IMR-90 (cell line): ENCODE measurements at regions not wholly inside any gene's neighbourhood (a gene's known extent, or its start where the extent isn't known, plus 50 kb on each side); places are given as distances from the start of the nearest gene placed in this dataset.

ENCODE experiments used
- ATAC-seq: fragments of 200-7000 bp; cut with Tn5 transposase; 2 replicates; pipeline ENCODE4 v1.9.1; 2020; ENCODE audit warnings: low read depth, mild to moderate bottlenecking, moderate library complexity
- BruUV-seq: library from RNA; stranded (reverse); fragments of 400-500 nt; replicated peaks from 2 replicates; lab custom pipeline; 2021; lab: Mats Ljungman, UMichigan
- CTCF ChIA-PET: fragments of 300-600 bp; formaldehyde crosslinking; extraction: SDS; loops from one replicate; lab custom pipeline; 2021; ENCODE audit warnings: antibody characterized with exemption; lab: Yijun Ruan, JAX
- POLR2A ChIA-PET: fragments of 300-600 bp; sonication (Branson Sonifier 250); formaldehyde crosslinking; loops from one replicate; lab custom pipeline; 2022; ENCODE audit warnings: antibody characterized with exemption; ENCODE audit not compliant: unreplicated experiment; lab: Charles Lee
- DNase-seq: peaks from one replicate; pipeline ENCODE4 v3.0.0; 2013
- H2AFZ ChIP-seq: replicated peaks from 2 replicates; pipeline ENCODE3; 2013; ENCODE audit warnings: low read length, mild to moderate bottlenecking; ENCODE audit not compliant: poor library complexity
- H2AK5ac ChIP-seq: 2 replicates; pipeline ENCODE4 v1.6.1; 2013; ENCODE audit warnings: low read depth, low read length, inconsistent platforms
- H2AK9ac ChIP-seq: replicated peaks from 2 replicates; pipeline ENCODE3; 2013; ENCODE audit warnings: mild to moderate bottlenecking, low read depth, low read length, moderate library complexity; ENCODE audit not compliant: poor library complexity
- H2BK120ac ChIP-seq: 2 replicates; pipeline ENCODE4 v1.6.1; 2013; ENCODE audit warnings: low read depth, low read length, inconsistent platforms
- H2BK15ac ChIP-seq: 3 replicates; pipeline ENCODE4 v1.6.1; 2013; ENCODE audit warnings: low read depth, low read length, inconsistent platforms
- H2BK20ac ChIP-seq: 2 replicates; pipeline ENCODE4 v1.6.1; 2013; ENCODE audit warnings: low read depth, mild to moderate bottlenecking, inconsistent platforms, low read length, moderate library complexity
- H2BK5ac ChIP-seq: 2 replicates; pipeline ENCODE4 v1.6.1; 2013; ENCODE audit warnings: mild to moderate bottlenecking, low read depth, low read length, inconsistent platforms; ENCODE audit not compliant: poor library complexity, severe bottlenecking
- H3K14ac ChIP-seq: replicated peaks from 2 replicates; pipeline ENCODE4 v1.6.1; 2013; ENCODE audit warnings: low read depth, low read length, inconsistent platforms
- H3K18ac ChIP-seq: 2 replicates; pipeline ENCODE4 v1.6.1; 2013; ENCODE audit warnings: low read depth, low read length, control low read depth
- H3K23ac ChIP-seq: 2 replicates; pipeline ENCODE4 v1.6.1; 2013; ENCODE audit warnings: low read depth, low read length, inconsistent platforms
- H3K27ac ChIP-seq: 2 replicates; pipeline ENCODE4 v1.5.1; 2013; ENCODE audit warnings: mild to moderate bottlenecking, control low read depth, low read length; ENCODE audit not compliant: insufficient read depth
- H3K27me3 ChIP-seq: 2 replicates; pipeline ENCODE4 v1.6.1; 2013; ENCODE audit warnings: low read length; ENCODE audit not compliant: control insufficient read depth, insufficient read depth
- H3K36me3 ChIP-seq: 2 replicates; pipeline ENCODE4 v1.6.1; 2013; ENCODE audit warnings: low read length, mixed read lengths; ENCODE audit not compliant: control insufficient read depth, insufficient read depth
- H3K4ac ChIP-seq: 2 replicates; pipeline ENCODE4 v1.6.1; 2013; ENCODE audit warnings: low read depth, low read length, inconsistent platforms
- H3K4me1 ChIP-seq: 2 replicates; pipeline ENCODE4 v1.6.1; 2013; ENCODE audit warnings: low read length, mixed read lengths; ENCODE audit not compliant: control insufficient read depth, insufficient read depth
- H3K4me2 ChIP-seq: 2 replicates; pipeline ENCODE4 v1.6.1; 2013; ENCODE audit warnings: low read depth, mild to moderate bottlenecking, control low read depth, low read length, moderate library complexity
- H3K4me3 ChIP-seq: 2 replicates; pipeline ENCODE4 v1.5.1; 2013; ENCODE audit warnings: low read depth, mild to moderate bottlenecking, control low read depth, low read length, moderate library complexity; ENCODE audit not compliant: insufficient read depth
- H3K56ac ChIP-seq: 2 replicates; pipeline ENCODE4 v1.6.1; 2013; ENCODE audit warnings: low read length, inconsistent platforms; ENCODE audit not compliant: insufficient read depth; ENCODE audit errors: extremely low read depth
- H3K79me1 ChIP-seq, 2 experiments: 2 replicates each; pipeline ENCODE4 v1.6.1; 2013; ENCODE audit warnings: low read length in 2 of 2, inconsistent platforms in 1 of 2, low read depth in 1 of 2
- H3K9ac ChIP-seq: 2 replicates; pipeline ENCODE4 v1.6.1; 2013; ENCODE audit warnings: low read depth, low read length, control low read depth
- H3K9me1 ChIP-seq: 2 replicates; pipeline ENCODE4 v1.6.1; 2013; ENCODE audit warnings: low read length, inconsistent platforms; ENCODE audit not compliant: insufficient read depth
- H3K9me3 ChIP-seq: 2 replicates; pipeline ENCODE4 v1.6.1; 2013; ENCODE audit warnings: low read length; ENCODE audit not compliant: control insufficient read depth, insufficient read depth
- H4K20me1 ChIP-seq: 2 replicates; pipeline ENCODE4 v1.6.1; 2013; ENCODE audit warnings: low read length, inconsistent platforms; ENCODE audit not compliant: insufficient read depth
- H4K5ac ChIP-seq: 2 replicates; pipeline ENCODE4 v1.6.1; 2013; ENCODE audit warnings: mild to moderate bottlenecking, low read depth, low read length, control low read depth
- H4K8ac ChIP-seq, 2 experiments: 2 replicates each; pipeline ENCODE4 v1.6.1; 2013; ENCODE audit warnings: low read depth in 2 of 2, low read length in 2 of 2, control low read depth in 1 of 2, inconsistent platforms in 1 of 2
- H4K91ac ChIP-seq: 2 replicates; pipeline ENCODE4 v1.6.1; 2013; ENCODE audit warnings: low read depth, low read length, inconsistent platforms; ENCODE audit not compliant: insufficient read depth
- CEBPB ChIP-seq: IDR thresholded peaks from 2 replicates; pipeline ENCODE4 v1.6.1; 2012; ENCODE audit warnings: low read depth, low read length, improper control_type of control experiment
- CHD1 ChIP-seq: IDR thresholded peaks from 2 replicates; pipeline ENCODE4 v1.6.1; 2012; ENCODE audit warnings: low read depth, low read length, improper control_type of control experiment
- MXI1 ChIP-seq: IDR thresholded peaks from 2 replicates; pipeline ENCODE4 v1.6.1; 2012; ENCODE audit warnings: low read depth, mild to moderate bottlenecking, low read length, moderate library complexity, borderline replicate concordance
- RAD21 ChIP-seq: IDR thresholded peaks from 2 replicates; pipeline ENCODE4 v1.6.1; 2012; ENCODE audit warnings: low read length, improper control_type of control experiment
- RCOR1 ChIP-seq: IDR thresholded peaks from 2 replicates; pipeline ENCODE4 v1.6.1; 2012; ENCODE audit warnings: mild to moderate bottlenecking, low read length, improper control_type of control experiment; ENCODE audit not compliant: insufficient replicate concordance
- RFX5 ChIP-seq: IDR thresholded peaks from 2 replicates; pipeline ENCODE4 v1.8.0; 2012; ENCODE audit warnings: low read depth, mild to moderate bottlenecking, low read length, moderate library complexity
- WGBS, 2 experiments: methylation state at CpG; one replicate each; pipeline versions ENCODE4 v1.1.5 to v1.1.7; 2013; ENCODE audit warnings: missing lambda C conversion rate in 2 of 2; ENCODE audit not compliant: insufficient read length in 1 of 2; ENCODE audit errors: extremely low coverage in 2 of 2; 5-methylcytosine and 5-hydroxymethylcytosine counted together
- dilution Hi-C: fragments of 300-500 bp; cut with HindIII; formaldehyde crosslinking; loops from one replicate; pipeline ENCODE4 v1.14.3; 2018; ENCODE audit warnings: low sequenced_read_pairs; ENCODE audit not compliant: unreplicated experiment
- in situ Hi-C: fragments of 300-500 bp; cut with MboI; formaldehyde crosslinking; loops from 3 replicates; pipeline ENCODE4 v1.14.3; 2019; ENCODE audit warnings: low sequenced_read_pairs, inconsistent platforms, mixed read lengths
- intact Hi-C: fragments of 100-400 bp; cut with micrococcal nuclease; formaldehyde crosslinking; loops from 2 replicates; pipeline ENCODE4 v1.10.0; 2022

DNA sequence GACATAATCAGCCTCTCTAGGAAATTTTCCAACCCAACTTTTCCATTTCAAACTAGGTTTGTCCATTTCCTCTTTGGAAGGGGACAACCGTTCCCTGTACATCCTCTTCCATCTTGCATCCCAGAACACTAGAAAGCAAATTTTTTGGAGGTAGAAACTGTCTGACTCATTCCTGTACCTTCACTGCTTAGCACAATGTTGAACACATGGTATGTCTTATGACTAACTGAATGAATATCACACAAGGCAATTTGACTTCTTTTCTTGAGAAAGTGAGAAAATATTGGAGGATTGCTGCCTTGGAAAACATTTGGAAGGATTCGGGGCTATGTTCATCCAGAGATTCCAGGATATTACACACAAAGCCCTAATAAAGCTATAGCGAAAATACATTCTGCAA lies 289.1 kb downstream of the FGFR2 start:
- H3K18ac ChIP-seq = no peak overlapping the region
- H3K27me3 ChIP-seq = no peaks in the 10 kb centered on the region
- no peak for TF ChIP-seq RFX5
- no peak for TF ChIP-seq RAD21
- TF ChIP-seq CHD1 = no peak
- TF ChIP-seq CEBPB = no peak
- no peak for TF ChIP-seq MXI1
- no peak for TF ChIP-seq RCOR1
- no peak overlapping the region for H2AK9ac ChIP-seq
- no peaks in the 10 kb centered on the region for H3K79me1 ChIP-seq
- H4K91ac ChIP-seq = no peak overlapping the region
- H4K5ac ChIP-seq = no peak overlapping the region
- H3K4me1 ChIP-seq = no peaks in the 10 kb centered on the region
- peaks cover 16% of the 10 kb centered on the region; the same call in 1 of the 2 replicates for H3K9me3 ChIP-seq
- ChIA-PET CTCF (no interaction called here), POLR2A (no interaction called here)
- dilution Hi-C loops = no loop called here
- H3K56ac ChIP-seq = no peak overlapping the region
- H3K14ac ChIP-seq = no peak overlapping the region
- H2BK120ac ChIP-seq = no peak overlapping the region
- no peak overlapping the region for H2BK5ac ChIP-seq
- H3K4me3 ChIP-seq = no peak overlapping the region
- no peak overlapping the region for H3K23ac ChIP-seq
- intact Hi-C loops = loop anchor here (5.0 kb wide), 1 partner anchor 528 kb away; no protein-coding TSS in a partner anchor
- no peak overlapping the region for H3K9ac ChIP-seq
- no peak overlapping the region for H2AK5ac ChIP-seq
- no peak overlapping the region for H3K4me2 ChIP-seq
- no peak overlapping the region for H2BK15ac ChIP-seq
- no peaks in the 10 kb centered on the region for H3K9me1 ChIP-seq
- no peak for DNase-seq
- no peak overlapping the region for H2BK20ac ChIP-seq
- no CpG with 5 or more reads among the region's 3 CpGs for WGBS, 2 experiments
- no peak overlapping the region for H4K8ac ChIP-seq
- ATAC-seq = no peak
- H4K20me1 ChIP-seq = no peaks in the 10 kb centered on the region
- no peak overlapping the region for H2AFZ ChIP-seq
- in situ Hi-C loops = no loop called here
- no peak overlapping the region for H3K4ac ChIP-seq
- no TSS peak for BruUV-seq
- H3K36me3 ChIP-seq = no peaks in the 10 kb centered on the region
- no peak overlapping the region for H3K27ac ChIP-seq
